Superior temporal gyrus (tissue), 1 donor: ENCODE measurements at regions not wholly inside any gene's neighbourhood (a gene's known extent, or its start where the extent isn't known, plus 50 kb on each side); places are given as distances from the start of the nearest gene placed in this dataset.
"Not testable (repeated sequence)": the region's sequence is repeated elsewhere in the genome, so short reads cannot be mapped to it uniquely, and the experiment has no call there.

ENCODE experiments used
- DNase-seq: peaks from one replicate; pipeline ENCODE4 v3.0.0-alpha.2; 2016; ENCODE audit errors: extremely low spot score

GRCh38 chr5:108451269-108451668 is 69.4 kb upstream of the FBXL17 start:
- DNase-seq = no peak

- DNase-seq = not testable (repeated sequence)
Measured at GRCh38 chr5:108444130-108444529, 62.2 kb upstream of the FBXL17 start.

DNA sequence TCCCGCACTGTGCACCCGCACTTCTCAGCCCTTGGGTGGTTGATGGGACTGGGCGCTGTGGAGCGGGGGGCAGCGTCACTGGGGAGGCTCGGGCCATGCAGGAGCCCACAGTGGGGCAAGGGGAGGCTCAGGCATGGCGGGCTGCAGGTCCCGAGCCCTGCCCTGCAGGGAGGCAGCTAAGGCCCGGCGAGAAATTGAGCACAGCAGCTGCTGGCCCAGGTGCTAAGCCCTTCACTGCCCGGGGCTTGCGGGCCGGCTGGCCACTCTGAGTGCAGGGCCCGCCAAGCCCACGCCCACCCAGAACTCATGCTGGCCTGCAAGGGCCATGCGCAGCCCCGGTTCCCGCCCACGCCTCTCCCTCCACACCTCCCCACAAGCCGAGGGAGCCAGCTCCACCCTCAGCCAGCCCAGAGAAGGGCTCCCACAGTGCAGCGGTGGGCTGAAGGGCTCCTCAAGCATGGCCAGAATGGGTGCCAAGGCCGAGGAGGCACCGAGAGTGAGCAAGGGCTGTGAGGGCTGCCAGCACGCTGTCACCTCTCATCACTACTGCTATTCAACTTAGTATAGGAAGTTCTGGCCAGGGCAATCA is 60.3 kb upstream of the FBXL17 start:
- not testable (repeated sequence) for DNase-seq

- no peak for DNase-seq
Measured at GRCh38 chr5:108437425-108437824, 55.5 kb upstream of the FBXL17 start.

GRCh38 chr5:108436696-108437095 is 54.8 kb upstream of the FBXL17 start:
- no peak for DNase-seq

DNA sequence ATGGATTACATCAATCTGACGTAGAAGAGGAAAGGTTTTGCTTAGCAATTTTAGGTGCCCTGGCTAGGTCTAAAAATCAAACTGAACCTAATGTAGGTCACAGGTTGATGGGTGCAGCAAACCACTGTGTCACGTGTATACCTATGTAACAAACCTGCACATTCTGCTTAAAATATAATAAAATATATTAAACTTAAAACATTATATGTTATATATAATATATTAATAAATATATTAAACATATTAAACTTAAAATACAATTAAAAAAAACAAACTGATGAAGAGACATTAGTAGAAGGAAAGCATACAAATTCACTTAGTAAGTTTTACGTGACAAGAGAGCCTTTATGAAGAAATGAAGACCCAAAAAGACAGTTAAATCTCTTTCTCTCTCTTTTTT is 51.7 kb upstream of the FBXL17 start:
- DNase-seq = no peak

GRCh38 chr5:108432024-108432423 is 50.1 kb upstream of the FBXL17 start:
- DNase-seq = no peak
